Activated CD8-positive, alpha-beta memory T cell treated with anti-CD3 and anti-CD28 coated beads for 36 hours (primary cell): ENCODE measurements at regions not wholly inside any gene's neighbourhood (a gene's known extent, or its start where the extent isn't known, plus 50 kb on each side); places are given as distances from the start of the nearest gene placed in this dataset.

ENCODE experiments used
- CTCF ChIA-PET: fragments of 350-600 bp; sonication (Branson Sonifier 250); formaldehyde crosslinking; loops from one replicate; lab custom pipeline; 2021; ENCODE audit warnings: antibody characterized with exemption; lab: Charles Lee
- POLR2A ChIA-PET: fragments of 350-600 bp; sonication (Branson Sonifier 250); formaldehyde crosslinking; loops from one replicate; lab custom pipeline; 2021; ENCODE audit warnings: antibody characterized with exemption; lab: Charles Lee

DNA sequence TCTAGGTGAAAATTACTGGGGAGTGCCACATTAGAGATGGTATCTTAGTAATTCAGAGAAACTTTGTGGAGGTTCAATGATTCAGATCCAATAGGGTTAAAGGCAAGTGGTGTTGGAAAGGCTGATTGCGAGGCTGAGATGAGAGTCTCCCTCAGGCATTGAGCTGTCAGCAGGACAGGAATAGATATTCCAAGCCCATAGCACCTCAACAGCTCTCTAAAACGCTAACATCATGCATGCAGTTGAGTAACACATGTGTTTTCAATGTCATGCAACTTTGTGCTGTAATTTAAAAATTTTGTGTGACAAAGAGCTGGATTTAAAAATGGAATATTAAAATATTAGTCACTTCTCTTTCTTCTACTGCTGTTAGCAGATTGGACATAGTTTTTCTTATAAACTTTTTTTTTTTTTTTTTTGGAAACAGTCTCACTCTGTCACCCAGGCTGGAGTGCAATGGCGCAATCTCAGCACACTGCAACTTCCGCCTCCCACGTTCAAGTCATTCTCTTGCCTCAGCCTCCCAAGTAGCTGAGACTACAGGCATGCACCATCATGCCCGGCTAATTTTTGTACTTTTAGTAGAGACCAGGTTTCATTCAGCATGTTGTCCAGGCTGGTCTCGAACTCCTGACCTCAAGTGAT lies 173.5 kb upstream of the C1QTNF7 start:
- ChIA-PET CTCF (interaction anchor here (0.7 kb wide), 1 partner anchor 38 kb away, joined by 3 read pairs; no protein-coding TSS in a partner anchor), POLR2A (no interaction called here)

DNA sequence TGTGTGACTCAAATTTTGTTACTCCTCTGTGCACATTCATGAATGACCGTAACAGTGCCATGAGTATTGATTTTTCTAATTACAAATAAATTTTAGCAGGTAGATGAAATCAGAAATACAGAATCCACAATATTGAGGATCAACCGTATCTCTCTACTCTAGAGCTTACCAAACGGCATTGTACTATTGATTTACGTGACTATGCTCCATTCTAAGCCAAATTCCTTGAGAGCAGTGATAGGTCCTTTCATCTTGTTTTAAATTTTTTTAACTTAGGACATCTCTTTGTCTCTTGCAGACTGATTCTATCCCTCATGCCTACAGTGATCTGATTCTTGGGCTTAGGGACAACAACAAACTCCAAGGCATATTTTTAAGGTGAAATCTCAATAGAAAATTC lies 172.3 kb upstream of the C1QTNF7 start:
- ChIA-PET CTCF (no interaction called here), POLR2A (no interaction called here)

DNA sequence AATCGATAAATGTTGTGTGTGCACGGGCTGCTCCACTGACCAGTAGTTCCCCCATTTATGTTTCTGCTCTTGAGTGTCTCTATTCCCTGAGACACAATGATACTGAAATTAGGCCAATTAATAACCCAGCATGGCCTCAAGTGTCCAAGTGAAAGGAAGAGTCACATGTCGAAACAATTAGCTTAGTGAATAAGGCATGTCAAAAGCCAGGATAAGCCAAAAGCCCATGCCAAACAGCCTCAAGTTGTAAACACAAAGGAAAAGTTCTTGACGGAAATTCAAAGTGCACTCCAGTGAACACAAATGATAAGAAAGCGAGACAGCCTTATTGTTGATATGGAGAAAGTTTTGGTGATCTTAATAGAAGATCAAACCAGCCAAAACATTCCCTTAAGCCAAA lies 167.1 kb upstream of the C1QTNF7 start:
- CTCF ChIA-PET, result no interaction called here
- POLR2A ChIA-PET, result no interaction called here

DNA sequence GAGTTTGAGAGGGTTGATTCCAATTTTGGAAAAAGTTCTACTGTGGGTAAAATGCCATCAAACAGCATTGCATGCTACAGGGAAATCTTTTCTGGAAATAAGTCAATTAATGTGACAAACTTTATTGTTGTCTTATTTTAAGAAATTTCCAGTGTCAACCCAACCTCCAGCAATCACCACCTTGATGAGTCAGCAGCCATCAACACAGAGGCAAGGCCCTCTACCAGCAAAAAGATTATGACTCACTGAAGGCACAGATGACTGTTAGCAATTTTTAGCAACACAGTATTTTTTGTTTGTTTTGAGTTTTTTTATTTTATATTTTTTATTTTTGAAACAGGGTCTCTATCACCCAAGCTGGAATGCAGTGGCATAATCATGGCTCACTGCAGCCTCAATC lies 165.4 kb upstream of the C1QTNF7 start:
- ChIA-PET POLR2A (no interaction called here), CTCF (no interaction called here)

DNA sequence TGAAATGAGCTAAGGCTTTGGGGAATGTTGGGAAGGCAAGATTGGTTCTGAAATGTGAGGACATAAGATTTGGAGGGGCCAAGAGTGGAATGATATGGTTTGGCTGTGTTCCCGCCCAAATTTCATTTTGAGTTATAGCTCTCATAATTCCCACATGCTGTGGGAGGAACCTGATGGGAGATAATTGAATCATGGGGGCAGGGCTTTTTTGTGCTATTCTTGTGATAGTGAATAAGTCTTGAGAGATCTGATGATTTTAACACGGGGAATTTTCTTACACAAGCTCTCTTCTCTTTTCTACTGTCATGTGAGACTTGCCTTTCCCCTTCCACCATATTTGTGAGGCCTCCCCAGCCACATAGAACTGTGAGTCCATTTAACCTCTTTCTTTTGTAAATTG lies 157.6 kb upstream of the C1QTNF7 start:
- CTCF ChIA-PET, result no interaction called here
- POLR2A ChIA-PET, result no interaction called here

DNA sequence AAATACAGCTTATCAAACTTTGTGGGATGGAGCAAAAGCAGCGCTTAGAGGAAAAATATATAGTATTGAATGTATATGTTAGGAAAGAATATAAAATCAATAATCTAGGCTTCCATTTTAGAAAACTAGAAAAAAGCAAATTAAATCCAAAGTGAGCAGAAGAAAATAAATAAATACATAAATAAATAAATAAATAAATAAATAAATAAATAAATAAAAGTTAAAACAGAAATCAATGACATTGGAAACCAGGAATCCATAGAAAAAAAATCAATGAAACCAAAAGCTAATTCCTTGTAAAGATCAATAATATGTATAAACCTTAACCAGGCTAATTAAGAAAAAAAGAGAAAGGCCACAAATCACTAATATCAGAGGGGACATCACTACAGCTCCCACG lies 141.8 kb upstream of the C1QTNF7 start:
- POLR2A ChIA-PET, result no interaction called here

DNA sequence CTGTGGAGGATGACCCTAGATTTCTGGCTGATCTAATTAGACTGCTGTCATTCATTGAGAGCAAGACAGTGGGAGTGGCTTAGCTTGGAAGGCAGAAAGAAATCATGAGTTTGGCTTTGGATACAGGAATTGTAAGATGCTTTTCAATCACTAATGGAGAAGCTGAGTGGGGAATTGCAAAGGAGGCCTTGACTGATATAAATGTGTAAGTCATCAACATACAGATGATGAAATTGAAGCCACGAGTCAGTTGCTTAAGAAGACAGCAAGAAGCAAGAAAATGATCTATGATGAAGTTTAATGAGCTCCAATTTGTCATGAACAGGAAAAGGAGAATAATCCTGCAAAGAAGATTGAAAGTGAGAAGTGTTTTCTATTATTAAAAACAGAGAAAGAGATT lies 136.7 kb upstream of the C1QTNF7 start:
- ChIA-PET CTCF (no interaction called here), POLR2A (no interaction called here)

More for the DNA sequence above, 141.8 kb upstream of the C1QTNF7 start:
- CTCF ChIA-PET, result no interaction called here

DNA sequence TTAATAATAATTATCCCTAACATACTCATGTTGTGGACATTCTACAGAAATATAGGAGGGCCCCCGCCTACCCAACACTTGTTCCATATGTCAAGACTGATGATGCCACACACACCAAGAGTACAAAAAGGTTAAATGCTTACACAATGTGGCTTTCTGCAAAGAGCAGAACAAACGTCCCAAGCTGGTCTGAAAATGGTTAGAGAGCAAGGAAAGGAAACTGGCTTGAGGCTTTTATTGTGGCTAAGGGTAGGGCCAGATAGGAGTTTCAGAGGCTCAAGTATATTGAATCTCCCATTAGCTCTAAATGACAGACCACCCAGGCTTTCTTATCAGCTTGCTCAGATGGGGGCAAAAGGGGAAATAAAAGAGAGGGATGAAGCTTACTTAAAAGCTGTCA lies 134.1 kb upstream of the C1QTNF7 start:
- POLR2A ChIA-PET, result no interaction called here
- CTCF ChIA-PET, result no interaction called here

DNA sequence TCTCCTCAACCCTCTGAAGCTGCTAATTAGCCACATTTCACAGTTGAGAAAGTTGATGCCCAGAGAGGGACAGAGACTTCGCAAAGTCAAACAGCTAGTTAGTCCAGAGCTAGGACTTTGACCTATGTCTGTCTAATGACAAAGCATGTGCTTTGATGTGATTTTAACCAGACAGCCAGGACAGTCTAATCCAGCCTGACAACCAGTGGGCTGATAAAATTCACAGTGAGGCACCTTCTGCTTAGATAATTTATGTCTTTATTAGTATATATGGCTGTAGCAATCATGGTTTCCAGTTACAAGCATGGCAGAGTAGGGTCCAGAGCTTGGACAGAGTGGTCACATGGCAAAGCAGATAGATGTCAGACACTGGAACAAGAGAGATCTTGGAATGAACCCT lies 133.6 kb upstream of the C1QTNF7 start:
- CTCF ChIA-PET, result no interaction called here
- POLR2A ChIA-PET, result no interaction called here

DNA sequence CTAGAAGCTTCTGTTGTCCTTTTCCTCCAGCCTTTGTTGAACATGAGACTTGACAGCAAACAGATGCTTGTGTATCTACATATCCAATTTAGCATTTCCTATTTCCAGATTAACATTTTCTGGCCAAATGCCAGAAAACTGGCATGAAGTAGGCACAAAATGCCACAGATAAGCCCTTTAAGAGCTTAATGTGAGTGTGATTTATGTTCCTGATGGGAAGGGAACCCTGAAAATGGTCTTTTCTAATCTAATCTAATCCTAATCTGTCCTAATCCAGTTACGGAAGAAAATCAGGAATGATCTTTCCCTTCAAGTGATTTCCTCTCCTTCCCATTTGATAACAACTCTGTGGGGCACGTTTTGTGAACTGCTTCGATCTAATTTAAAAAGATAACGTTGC lies 133.0 kb upstream of the C1QTNF7 start:
- ChIA-PET CTCF (interaction anchor here (0.6 kb wide), 1 partner anchor 881 kb away, joined by 3 read pairs; no protein-coding TSS in a partner anchor), POLR2A (no interaction called here)

DNA sequence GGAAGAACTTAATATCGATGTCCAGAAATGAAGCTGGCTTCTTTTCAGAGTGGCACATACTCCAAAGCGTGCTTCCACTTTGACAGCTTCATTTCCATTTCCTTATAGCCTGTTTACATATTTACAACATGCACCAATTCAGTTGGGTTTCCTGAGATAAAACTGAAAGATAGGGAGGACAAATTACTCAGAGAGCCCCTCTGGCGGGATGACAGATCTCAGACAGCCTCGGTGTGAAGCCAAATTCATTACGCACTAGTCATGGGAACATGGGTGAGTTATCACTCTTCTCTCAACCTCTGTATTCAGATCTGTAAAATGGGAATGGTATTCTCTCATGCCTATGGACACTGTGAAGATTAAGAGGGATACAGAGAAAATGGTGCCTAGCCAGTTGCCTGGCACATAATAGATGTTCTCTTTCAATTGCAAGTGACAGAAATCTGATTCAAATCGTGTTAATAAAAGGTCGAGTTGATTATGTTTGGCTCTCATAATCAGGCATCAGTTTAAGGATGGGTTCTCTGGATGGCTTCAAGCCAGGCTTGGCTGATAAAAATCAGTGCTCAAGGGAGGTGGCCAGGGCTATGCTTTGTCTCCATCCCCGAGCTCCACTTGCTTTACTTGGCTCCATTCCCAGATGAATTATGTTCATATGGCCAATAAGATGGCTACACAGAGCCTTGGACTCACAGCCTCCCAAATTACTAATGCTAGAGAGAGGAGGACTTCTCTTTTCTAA lies 132.2 kb upstream of the C1QTNF7 start:
- ChIA-PET POLR2A (no interaction called here), CTCF (interaction anchor here (0.6 kb wide), 2 partner anchors 882 to 1263 kb away, joined by 3 read pairs; no protein-coding TSS in a partner anchor)

DNA sequence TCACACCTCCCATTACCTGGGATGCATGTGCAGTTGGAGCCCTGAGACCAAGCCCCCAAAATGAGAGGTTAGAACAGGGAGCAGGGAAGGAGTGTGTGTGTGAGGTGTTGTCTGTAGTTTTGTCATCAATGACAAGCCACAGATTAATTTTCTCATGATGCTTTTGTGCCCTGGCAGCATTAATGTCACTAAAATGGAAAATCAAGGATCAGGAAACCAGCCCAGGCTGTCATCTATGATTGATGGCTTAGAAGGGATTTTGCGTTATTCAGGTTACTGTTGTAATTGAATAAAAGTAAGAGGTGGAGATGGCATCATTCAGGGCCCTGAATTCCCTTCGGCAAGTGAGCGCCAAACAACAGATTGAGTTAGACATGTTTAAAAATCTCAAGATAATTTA lies 130.5 kb upstream of the C1QTNF7 start:
- ChIA-PET POLR2A (no interaction called here), CTCF (no interaction called here)

DNA sequence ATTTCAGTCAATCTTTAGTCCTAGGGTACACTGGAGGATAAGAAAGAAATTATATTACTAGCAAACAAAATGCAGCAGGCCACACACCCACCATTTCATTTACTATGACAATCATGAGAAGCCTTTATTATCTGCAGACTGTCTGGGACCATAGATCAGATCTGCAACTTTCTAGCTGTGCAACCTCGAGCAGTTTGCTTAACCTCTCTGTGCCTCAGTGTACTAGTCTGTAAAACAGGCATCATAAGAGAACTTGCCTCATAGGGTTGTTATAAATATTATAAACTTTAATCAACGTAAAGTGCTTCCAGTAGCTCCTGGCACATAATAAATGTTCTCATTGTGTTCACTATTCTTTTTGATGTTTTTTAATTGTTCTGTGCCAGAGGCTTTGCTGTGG lies 128.2 kb upstream of the C1QTNF7 start:
- ChIA-PET CTCF (no interaction called here), POLR2A (no interaction called here)

DNA sequence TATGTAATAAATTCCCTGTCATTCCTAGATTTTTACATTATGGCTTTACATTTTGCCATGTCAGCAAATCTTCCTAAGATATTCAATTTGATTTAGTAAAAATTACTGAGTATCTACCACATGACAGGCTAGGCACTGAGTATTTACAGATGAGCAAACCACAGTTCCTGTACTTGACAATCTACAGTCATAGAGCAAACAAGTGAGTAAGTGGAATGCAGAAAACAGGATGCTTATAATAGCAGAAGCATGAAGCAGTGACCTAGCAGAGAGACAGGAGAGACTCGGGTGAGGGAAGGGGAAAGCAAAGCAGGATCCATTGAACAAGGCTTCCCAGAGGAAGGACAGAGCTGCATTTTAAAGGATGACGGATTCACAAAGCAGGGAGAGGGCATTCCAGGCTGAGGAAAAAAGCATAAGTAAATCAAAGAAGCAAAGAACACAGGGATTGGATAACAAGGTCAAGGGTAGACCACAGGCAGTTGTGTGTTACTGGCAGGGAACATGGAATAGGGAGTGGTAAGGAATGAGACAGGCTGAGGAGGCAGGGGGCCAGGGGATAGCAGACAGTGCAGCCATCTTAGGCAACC lies 124.7 kb upstream of the C1QTNF7 start:
- ChIA-PET POLR2A (no interaction called here), CTCF (no interaction called here)

DNA sequence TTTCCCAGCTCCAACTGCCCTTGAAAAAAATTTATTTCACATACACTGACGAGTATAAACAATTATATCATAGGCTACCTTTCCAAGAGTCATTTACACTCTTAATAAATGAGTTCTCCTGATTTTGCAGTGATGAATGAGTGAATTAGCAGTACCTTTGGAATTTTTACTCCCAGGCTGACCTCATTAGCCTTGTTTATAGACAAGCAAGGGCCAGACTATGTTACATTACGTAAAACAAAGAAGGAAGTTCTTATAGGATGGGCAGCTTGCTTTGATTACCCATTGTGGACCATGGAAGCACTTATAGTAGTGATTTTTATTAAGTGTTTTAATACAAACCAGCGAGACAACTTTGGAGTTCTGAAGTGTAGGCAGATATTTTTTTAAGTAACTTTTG lies 112.9 kb upstream of the C1QTNF7 start:
- ChIA-PET CTCF (no interaction called here), POLR2A (no interaction called here)

DNA sequence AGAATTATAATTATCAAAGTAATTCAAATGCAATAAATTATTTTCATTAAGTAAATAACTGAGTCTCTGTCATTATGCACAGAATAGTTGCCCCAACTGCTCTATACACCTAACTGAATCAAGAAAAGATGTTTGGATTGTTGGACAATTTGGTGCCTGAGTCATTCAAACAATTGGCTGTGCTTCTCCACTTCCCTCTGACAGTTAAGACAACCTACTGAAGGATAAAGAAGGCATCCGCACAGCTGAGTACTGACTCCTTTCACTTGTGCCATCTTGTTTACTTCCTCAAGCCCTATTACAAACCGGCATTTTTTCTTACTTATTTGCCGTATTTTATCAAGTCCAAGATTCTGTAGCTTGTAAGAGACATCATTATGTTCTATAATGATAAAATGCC lies 110.6 kb upstream of the C1QTNF7 start:
- ChIA-PET CTCF (no interaction called here), POLR2A (no interaction called here)

DNA sequence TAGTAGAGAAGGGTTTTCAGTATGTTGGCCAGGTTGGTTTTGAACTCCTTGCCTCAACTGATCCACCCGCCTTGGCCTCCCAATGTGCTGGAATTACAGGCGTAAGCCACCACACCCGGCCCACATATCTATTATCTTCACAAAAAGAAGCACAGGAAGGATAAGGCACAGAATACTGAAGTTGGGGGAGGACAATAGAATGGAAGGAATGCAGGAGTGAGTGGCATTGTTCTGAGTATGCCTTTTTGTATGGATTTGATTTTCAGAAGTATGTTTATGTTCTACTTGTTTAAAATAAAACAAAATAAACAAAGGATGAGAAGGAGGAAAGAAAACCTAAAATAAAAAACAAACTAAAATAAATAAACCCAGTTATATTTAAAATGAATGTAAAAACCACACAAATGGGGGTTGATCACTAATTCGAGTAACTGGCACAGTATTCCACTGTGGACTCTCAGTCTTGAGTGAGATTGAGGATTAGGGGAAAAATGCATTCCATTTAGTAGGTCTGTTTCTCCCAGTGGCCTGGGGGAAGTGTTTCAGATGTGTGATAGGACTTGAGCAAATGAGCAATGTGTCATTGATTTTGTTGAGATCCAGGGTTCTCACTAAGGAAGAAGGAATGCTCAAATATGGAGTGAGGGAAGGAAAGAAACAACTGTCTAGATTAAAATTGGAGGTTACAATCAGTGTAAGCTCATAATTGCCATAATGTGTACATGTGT lies 109.0 kb upstream of the C1QTNF7 start:
- POLR2A ChIA-PET, result no interaction called here

DNA sequence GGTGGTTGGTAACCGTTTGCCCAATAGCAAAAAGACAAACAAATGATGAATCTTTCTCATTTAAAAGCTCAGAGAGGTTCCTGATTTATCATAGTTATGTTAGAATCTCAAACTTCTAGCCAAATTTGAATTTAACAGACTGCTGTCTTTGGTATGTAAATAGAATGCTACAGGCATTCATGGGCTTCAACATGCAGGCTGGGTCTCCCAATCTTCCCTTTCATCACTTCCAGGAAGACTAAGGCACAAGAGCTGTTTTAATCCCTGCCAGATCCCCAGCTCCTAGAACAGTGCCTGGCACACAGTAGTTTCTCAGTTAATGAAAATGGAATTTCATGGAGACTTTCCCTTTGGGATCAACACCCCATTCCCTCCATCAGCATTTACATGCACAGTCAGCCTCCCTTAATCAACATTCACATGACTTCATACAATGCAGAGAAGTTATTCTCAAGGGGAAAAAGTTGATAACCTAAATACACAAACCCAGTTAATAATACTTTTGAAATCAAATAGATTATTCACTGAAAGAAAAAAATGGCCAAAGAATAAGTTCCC lies 107.6 kb upstream of the C1QTNF7 start:
- ChIA-PET POLR2A (no interaction called here), CTCF (interaction anchor here (0.6 kb wide), 1 partner anchor 86 kb away, joined by 4 read pairs; no protein-coding TSS in a partner anchor)

More for the DNA sequence above, 109.0 kb upstream of the C1QTNF7 start:
- CTCF ChIA-PET, result no interaction called here

DNA sequence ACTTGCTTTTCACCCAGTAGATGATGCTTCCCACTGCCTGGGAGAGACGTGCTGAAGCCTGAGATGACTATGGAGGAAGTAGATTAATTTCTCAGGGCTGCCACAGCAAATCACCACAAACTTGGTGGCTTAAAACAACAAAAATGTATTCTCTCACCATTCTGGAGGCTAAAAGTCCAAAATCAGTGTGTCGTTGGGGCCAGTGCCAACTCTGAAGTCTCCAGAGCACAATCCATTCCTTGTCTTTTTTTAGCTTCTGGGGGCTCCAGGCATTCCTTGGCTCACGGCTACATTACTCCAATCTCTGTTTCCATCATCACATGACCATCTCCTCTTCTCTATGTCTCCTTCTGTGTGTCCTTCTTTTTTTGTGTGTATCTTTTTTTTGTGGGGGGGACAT lies 105.8 kb upstream of the C1QTNF7 start:
- ChIA-PET POLR2A (no interaction called here), CTCF (no interaction called here)

DNA sequence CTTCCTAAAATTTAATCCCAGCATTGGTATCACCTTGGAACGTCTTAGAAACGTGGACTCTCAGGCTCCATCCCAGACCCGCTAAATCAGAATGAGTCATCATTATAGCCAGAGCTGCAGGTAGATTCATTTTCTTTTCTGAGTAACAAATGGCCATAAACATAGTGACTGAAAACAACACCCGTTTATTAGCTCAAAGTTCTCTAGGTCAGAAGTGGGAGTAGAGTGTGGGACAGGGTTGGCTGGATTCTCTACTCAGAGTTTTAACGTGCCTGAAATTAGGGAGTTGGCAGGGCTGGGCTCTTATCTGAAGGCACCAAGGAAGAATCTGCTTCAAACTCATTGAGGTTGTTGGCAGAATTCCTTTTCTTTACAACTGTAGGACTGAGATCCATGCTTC lies 101.8 kb upstream of the C1QTNF7 start:
- CTCF ChIA-PET, result no interaction called here
- POLR2A ChIA-PET, result no interaction called here
